Progenitor cell of endocrine pancreas (in vitro differentiated cells): ENCODE measurements at regions not wholly inside any gene's neighbourhood (a gene's known extent, or its start where the extent isn't known, plus 50 kb on each side); places are given as distances from the start of the nearest gene placed in this dataset.

Experiments
- DNase-seq: peaks from one replicate; pipeline ENCODE4 v3.0.0; 2021; ENCODE audit warnings: low spot score; ENCODE audit not compliant: unreplicated experiment
- H3K27ac Mint-ChIP-seq: 2 replicates; pipeline ENCODE4 v1.8.0; 2021; ENCODE audit warnings: mild to moderate bottlenecking, moderate library complexity, mixed read lengths
- H3K27me3 Mint-ChIP-seq: 2 replicates; pipeline ENCODE4 v1.8.0; 2021; ENCODE audit warnings: mixed read lengths
- H3K36me3 Mint-ChIP-seq: 2 replicates; pipeline ENCODE4 v1.8.0; 2022; ENCODE audit warnings: mixed read lengths; ENCODE audit not compliant: insufficient read depth
- H3K4me1 Mint-ChIP-seq: 2 replicates; pipeline ENCODE4 v1.8.0; 2021; ENCODE audit warnings: low read depth, mixed read lengths
- H3K4me3 Mint-ChIP-seq: 2 replicates; pipeline ENCODE4 v1.8.0; 2021; ENCODE audit warnings: low read depth, mild to moderate bottlenecking, moderate library complexity, mixed read lengths
- H3K9me3 Mint-ChIP-seq: 2 replicates; pipeline ENCODE4 v1.8.0; 2021; ENCODE audit warnings: low read depth, mixed read lengths
- TF ChIP-seq, protein P1 (sequence below): fragments of 200-600 bp; sonication (generic); IDR thresholded peaks from one replicate; pipeline ENCODE4 v1.5.0; 2021; ENCODE audit warnings: antibody characterized with exemption, mild to moderate bottlenecking; ENCODE audit not compliant: unreplicated experiment

DNA sequence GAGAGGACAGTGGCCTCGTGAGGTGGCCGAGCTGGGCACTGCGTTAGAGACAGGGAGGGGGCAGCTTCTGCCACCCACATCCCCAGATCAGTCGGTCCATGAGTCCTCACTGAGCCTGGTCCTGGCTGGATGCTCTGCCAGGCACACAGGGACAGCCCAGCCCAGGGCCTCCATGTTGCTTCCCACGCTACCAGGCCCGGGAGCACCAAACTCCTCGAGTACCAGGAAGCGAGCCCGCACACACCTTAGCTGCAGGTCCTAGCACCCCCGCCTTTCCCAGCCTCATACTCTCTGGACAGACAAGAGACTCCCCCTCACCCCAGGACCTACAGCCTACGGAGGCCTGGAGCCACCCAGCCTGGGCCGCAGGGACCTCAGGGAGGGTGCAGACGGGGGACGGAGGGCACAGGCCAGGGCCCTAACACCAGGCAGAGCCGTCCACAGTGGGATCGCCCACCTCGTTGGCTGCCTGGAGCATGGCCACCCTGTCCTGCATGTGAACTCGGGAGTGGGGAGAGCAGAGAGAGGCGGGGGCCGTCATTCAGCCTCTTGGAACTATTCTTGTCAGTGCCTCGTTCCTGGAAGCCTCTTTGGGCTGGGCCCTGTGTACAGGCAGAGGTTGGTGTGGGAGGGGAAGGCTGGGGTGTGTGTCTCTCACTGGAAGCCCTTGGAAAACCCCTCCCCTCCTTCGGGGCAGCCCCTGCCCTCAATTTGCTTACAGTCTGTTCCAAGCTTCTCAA, 90.9 kb upstream of the RUNX3 start:
- Mint-ChIP-seq H3K36me3 (no peaks in the 10 kb centered on the region), H3K4me3 (no peak overlapping the region), H3K27ac (no peak overlapping the region), H3K27me3 (peaks cover 2% of the 10 kb centered on the region), H3K9me3 (no peaks in the 10 kb centered on the region), H3K4me1 (no peaks in the 10 kb centered on the region)
- TF ChIP-seq, protein P1, sequence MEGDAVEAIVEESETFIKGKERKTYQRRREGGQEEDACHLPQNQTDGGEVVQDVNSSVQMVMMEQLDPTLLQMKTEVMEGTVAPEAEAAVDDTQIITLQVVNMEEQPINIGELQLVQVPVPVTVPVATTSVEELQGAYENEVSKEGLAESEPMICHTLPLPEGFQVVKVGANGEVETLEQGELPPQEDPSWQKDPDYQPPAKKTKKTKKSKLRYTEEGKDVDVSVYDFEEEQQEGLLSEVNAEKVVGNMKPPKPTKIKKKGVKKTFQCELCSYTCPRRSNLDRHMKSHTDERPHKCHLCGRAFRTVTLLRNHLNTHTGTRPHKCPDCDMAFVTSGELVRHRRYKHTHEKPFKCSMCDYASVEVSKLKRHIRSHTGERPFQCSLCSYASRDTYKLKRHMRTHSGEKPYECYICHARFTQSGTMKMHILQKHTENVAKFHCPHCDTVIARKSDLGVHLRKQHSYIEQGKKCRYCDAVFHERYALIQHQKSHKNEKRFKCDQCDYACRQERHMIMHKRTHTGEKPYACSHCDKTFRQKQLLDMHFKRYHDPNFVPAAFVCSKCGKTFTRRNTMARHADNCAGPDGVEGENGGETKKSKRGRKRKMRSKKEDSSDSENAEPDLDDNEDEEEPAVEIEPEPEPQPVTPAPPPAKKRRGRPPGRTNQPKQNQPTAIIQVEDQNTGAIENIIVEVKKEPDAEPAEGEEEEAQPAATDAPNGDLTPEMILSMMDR, result no peak
- DNase-seq, result no peak

DNA sequence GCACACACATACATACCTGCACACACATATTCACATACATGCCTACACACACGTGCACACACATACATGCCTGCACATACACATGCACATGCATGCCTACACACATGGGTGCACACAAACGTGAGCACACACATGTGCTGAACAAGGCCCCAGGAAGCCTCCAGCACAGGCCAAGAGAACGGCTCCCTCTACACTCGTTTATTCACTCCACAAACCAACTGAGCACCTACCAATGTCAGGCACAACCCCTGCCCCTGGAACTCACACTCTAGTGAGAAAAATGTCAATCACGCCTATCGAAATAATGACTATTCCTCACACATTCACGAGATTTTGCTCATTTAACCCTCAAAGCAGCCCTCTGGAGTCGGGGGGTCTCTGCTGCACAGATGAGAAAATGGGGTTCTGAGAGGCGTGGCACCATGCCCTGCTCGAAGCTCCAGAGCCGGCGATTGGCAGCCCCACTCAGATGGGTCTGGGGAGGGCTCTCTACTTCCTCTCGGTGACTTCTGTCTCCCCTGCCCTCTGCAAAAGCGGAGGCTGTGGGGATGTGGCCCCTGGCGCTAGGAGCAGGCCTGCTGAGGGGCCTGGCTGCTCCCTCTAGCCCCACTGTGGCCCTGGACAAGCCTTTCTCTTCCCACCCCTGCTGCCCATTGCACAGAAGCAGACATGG, 90.2 kb upstream of the RUNX3 start:
- TF ChIP-seq, protein P1, result no peak
- no peak for DNase-seq
- Mint-ChIP-seq H3K36me3 (no peaks in the 10 kb centered on the region), H3K9me3 (no peaks in the 10 kb centered on the region), H3K4me1 (no peaks in the 10 kb centered on the region), H3K27me3 (peaks cover 2% of the 10 kb centered on the region), H3K4me3 (no peak overlapping the region), H3K27ac (peak overlapping the region; percentile 45)

DNA sequence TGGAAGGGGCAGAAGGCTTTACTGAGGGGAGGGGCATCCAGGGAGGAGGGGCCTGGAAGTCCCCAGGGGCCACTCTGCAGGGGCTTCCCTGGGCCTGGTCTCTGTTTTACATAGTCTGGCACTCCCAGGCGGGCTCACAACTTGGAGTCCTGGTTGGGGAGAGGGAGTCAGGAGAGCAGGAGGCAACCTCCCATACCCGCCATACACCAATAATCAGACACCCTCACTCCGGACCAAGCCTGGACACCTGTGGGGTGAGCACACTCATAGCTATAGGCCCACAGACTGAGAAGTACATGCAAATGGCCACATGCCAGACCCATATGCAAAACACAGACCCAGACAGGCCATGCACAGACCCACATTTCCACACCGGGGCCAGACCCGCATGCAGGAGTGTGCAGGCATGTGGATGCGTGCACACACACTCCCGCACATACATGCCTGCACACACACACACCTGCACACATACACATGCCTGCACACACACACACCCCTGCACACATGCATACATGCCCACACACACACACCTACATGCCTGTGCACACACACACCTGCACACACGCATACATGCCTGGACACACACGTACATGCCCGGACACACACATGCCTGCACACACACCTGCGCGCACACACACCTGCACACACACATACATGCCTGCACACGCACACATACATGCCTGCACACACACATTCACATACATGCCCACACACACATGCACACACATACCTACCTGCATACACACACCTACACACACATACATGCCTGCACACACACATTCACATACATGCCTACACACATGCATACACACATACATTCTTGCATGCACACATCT, 89.5 kb upstream of the RUNX3 start:
- H3K4me1 Mint-ChIP-seq, result no peaks in the 10 kb centered on the region
- peaks cover under 1% of the 10 kb centered on the region for H3K27me3 Mint-ChIP-seq
- TF ChIP-seq, protein P1, result no peak
- H3K4me3 Mint-ChIP-seq, result no peak overlapping the region
- DNase-seq, result no peak
- H3K27ac Mint-ChIP-seq, result peak overlapping the region; percentile 45
- no peaks in the 10 kb centered on the region for H3K36me3 Mint-ChIP-seq
- H3K9me3 Mint-ChIP-seq, result no peaks in the 10 kb centered on the region

DNA sequence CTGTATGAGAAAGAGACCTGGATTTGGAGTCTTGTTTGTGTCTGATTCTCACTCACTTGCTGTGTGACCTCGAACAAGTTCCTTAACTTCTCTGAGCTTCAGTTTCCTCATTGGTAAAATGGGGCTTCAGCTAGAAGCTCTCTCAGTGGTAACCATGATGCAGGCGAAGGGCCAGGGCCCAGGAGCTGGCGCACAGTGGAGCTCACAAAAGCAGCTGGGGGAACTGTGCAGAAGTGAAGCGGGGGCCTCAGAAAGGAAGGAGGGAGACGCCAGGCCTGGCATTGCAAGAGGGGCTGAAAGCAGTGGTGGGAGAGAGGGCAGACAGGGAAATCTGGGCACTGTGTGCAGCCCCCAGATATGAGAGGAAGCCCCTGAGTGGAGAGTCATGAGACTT, 88.9 kb upstream of the RUNX3 start:
- no peak for DNase-seq
- no peaks in the 10 kb centered on the region for H3K9me3 Mint-ChIP-seq
- H3K4me3 Mint-ChIP-seq, result no peak overlapping the region
- H3K36me3 Mint-ChIP-seq, result no peaks in the 10 kb centered on the region
- no peak overlapping the region for H3K27ac Mint-ChIP-seq
- TF ChIP-seq, protein P1, result no peak
- H3K4me1 Mint-ChIP-seq, result no peaks in the 10 kb centered on the region
- H3K27me3 Mint-ChIP-seq, result no peaks in the 10 kb centered on the region

DNA sequence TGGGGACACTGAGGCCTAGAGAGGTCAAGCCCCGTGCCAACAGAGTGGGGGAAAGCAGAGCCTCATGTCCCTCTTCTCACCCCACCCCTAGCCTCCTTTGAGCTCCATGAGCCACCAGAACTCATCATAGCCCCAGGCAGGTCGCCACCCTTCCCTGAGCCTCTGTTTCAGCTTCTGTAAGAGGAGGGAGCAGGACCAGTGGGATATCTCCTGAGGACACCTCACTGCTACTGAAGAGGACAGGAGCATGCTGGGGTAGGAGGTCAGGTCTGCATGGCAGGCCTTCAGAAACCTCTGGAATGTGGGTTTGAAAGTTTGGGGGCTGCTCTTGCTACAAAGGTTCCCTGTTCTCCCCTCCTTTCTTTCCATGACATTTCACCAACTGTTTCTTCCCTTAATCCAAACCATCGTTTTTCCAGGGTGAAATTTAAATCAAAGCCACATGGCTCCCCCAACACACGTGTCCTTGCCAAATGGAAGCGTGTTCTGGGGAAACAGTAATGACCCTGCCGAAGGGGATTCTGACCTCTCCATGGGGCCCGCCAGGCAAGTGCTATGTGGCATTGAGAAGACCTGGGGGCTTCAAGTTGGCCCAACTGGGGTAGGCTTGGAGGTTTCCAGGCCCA, 88.1 kb upstream of the RUNX3 start:
- H3K36me3 Mint-ChIP-seq, result no peaks in the 10 kb centered on the region
- no peak overlapping the region for H3K4me3 Mint-ChIP-seq
- TF ChIP-seq, protein P1, result no peak
- no peaks in the 10 kb centered on the region for H3K27me3 Mint-ChIP-seq
- H3K9me3 Mint-ChIP-seq, result no peaks in the 10 kb centered on the region
- no peak for DNase-seq
- no peaks in the 10 kb centered on the region for H3K4me1 Mint-ChIP-seq
- no peak overlapping the region for H3K27ac Mint-ChIP-seq
